Stimulated activated memory B cell treated with anti-CD40 and anti-IgM and Interleukin-4, amounts not matched to agents 10 μg/mL and 1 μg/mL and 100 μg/mL, for 72 hours (primary cell): ENCODE measurements at regions not wholly inside any gene's neighbourhood (a gene's known extent, or its start where the extent isn't known, plus 50 kb on each side); places are given as distances from the start of the nearest gene placed in this dataset.

Experiments
- ATAC-seq: fragments of 150-1000 bp; cut with Tn5 transposase; 2 replicates; pipeline ENCODE4 v1.10.0; 2021
- H3K27ac Mint-ChIP-seq: one replicate; pipeline ENCODE4 v1.8.0; 2022; ENCODE audit warnings: mild to moderate bottlenecking, mixed read lengths
- H3K27me3 Mint-ChIP-seq: one replicate; pipeline ENCODE4 v1.8.0; 2022; ENCODE audit warnings: mixed read lengths
- H3K36me3 Mint-ChIP-seq: one replicate; pipeline ENCODE4 v1.8.0; 2022; ENCODE audit warnings: mixed read lengths
- H3K4me1 Mint-ChIP-seq: one replicate; pipeline ENCODE4 v1.8.0; 2022; ENCODE audit warnings: mixed read lengths
- H3K4me3 Mint-ChIP-seq: one replicate; pipeline ENCODE4 v1.8.0; 2022; ENCODE audit warnings: mild to moderate bottlenecking, moderate library complexity, mixed read lengths
- H3K9me3 Mint-ChIP-seq: one replicate; pipeline ENCODE4 v1.8.0; 2022; ENCODE audit warnings: mixed read lengths

DNA sequence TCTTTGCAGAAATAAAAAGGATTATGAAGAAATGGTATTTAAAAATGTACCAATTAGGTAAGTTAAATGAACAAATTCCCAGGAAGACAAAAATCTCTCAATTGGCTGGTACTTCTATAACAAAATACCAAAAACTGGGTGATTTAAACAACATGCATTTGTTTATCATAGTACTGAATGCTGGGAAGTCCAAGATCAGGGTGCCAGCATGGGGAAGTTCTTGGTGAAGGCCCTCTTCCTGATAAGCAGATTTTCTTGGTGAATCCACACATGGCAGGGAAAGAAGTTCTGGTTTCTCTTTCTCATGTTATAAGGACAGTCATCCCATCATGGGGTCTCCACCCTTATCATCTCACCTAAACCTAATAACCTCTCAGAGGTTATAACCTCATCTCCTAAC is 271.6 kb upstream of the SETBP1 start:
- Mint-ChIP-seq H3K27me3 (peaks cover 15% of the 10 kb centered on the region), H3K4me1 (no peaks in the 10 kb centered on the region), H3K4me3 (no peak overlapping the region), H3K9me3 (no peaks in the 10 kb centered on the region), H3K36me3 (no peaks in the 10 kb centered on the region), H3K27ac (no peak overlapping the region)
- no peak for ATAC-seq

DNA sequence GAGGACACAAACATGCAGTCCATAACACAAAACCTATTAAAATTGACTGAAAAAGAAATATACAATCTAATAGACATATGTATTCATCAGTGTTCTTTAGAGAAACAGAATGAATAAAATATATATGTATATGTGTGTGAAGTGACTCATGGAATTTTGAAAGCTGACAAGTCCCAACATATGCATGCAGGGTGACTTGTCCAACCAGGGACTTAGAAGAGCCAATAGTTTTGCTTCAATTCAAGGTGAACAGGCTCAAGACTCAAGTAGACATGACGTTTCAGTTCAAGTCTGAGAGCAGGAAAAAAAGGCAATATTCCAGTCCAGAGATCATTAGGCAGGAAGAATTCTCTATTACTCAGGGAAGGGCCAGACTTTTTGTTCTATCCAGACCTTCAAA is 271.2 kb upstream of the SETBP1 start:
- Mint-ChIP-seq H3K27ac (no peak overlapping the region), H3K36me3 (no peaks in the 10 kb centered on the region), H3K4me3 (no peak overlapping the region), H3K9me3 (no peaks in the 10 kb centered on the region), H3K4me1 (no peaks in the 10 kb centered on the region), H3K27me3 (peaks cover 15% of the 10 kb centered on the region)
- ATAC-seq, result no peak

- Mint-ChIP-seq H3K4me1 (no peaks in the 10 kb centered on the region), H3K27me3 (peaks cover 15% of the 10 kb centered on the region), H3K4me3 (no peak overlapping the region), H3K9me3 (no peaks in the 10 kb centered on the region), H3K36me3 (no peaks in the 10 kb centered on the region), H3K27ac (no peak overlapping the region)
- no peak for ATAC-seq
Observed at GRCh38 chr18:44410740-44411139, 269.9 kb upstream of the SETBP1 start.

DNA sequence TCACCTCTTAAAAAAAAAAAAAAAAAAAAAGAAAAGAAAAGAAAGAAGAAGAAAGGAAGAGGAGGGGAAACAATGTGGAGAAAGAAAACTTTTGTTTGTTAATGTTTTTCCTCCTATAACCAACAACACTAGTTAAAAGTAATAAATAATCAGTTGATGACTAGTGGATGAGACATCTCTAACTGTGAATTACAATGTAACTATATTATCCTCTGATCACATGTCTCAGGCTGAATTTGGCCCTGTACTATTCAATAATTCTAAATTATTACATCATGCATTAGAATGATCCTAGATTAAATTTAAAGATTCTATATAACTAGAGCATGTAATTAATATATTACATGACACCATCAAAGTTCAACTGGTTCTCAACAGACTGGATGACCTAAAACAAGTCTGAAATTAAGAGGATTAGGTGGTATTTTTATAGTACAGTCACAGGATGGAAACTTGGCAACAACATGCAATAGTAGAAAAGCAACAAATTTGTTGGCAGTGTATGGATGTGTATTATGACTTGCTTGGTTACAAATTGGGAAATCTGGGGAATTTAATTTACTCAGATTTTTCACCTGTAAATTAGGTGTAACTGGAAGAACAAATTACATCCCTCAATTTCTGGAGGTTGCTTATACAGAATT is 269.3 kb upstream of the SETBP1 start:
- Mint-ChIP-seq H3K4me3 (no peak overlapping the region), H3K27ac (no peak overlapping the region)
- no peak for ATAC-seq

DNA sequence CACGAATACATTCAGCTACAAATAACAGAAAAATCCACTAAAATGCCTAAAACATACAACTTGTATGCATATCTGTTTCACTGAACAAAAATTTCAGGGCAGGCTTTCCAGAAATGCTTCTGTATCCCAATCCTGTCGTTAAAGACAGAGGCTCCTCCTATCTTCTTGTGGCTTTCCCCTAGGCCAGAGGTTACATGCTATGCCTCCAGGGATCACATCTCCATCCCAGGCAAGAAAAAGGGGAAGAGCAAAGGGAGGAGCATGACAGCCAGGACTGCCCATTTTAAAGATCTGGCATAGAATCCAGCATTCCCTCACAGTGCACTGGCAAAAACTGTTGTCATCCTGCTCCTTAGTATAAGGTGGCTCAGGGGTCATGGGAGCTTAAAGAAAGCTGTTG is 268.7 kb upstream of the SETBP1 start:
- H3K36me3 Mint-ChIP-seq, result no peaks in the 10 kb centered on the region
- H3K4me1 Mint-ChIP-seq, result no peaks in the 10 kb centered on the region
- ATAC-seq, result no peak
- no peaks in the 10 kb centered on the region for H3K9me3 Mint-ChIP-seq
- no peak overlapping the region for H3K27ac Mint-ChIP-seq
- H3K4me3 Mint-ChIP-seq, result no peak overlapping the region
- H3K27me3 Mint-ChIP-seq, result peaks cover 15% of the 10 kb centered on the region

More for the DNA sequence above, 269.3 kb upstream of the SETBP1 start:
- Mint-ChIP-seq H3K36me3 (no peaks in the 10 kb centered on the region), H3K27me3 (peaks cover 15% of the 10 kb centered on the region), H3K4me1 (no peaks in the 10 kb centered on the region), H3K9me3 (no peaks in the 10 kb centered on the region)

DNA sequence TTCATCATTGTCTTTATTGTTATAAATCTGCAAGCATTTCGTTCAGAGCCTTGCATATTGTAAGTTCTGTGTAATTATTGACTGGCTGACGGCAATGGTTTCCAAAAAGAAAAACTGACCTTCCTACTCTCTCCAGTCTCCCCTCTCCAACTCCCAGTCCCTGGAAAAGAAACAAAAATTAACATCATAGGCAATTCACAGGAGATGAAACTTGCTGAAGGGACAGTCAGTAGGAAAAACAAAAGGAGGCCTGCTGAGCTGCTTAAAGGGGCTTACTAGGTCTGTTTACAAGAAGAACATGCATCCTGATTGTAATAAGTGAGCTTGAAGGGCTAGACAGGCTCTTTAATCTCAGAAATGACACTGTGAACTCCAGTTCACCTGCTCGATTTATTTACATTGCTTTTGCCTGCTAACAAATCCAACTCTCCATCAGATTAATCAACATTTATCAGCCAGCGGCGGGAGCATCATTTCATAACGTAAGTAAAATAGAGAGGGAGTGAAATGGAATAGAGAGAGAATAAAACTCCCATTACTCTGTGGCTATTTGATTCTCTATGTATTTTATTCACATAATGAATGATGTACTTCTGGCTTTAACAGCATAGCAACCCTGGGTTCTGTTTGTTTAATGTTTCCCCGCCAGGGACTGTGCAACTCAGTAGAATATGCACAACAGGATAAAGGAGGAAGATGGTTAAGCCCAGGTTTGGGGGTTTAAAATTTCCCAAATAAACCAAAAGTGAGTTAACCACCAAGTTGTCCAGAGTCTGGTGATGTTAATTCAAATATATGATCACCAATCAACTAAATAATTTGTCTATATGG is 256.7 kb upstream of the SETBP1 start:
- Mint-ChIP-seq H3K36me3 (no peaks in the 10 kb centered on the region), H3K4me3 (no peak overlapping the region), H3K4me1 (no peaks in the 10 kb centered on the region), H3K9me3 (peaks cover 9% of the 10 kb centered on the region), H3K27ac (no peak overlapping the region), H3K27me3 (no peaks in the 10 kb centered on the region)
- no peak for ATAC-seq

GRCh38 chr18:44424645-44425035 is 256.0 kb upstream of the SETBP1 start:
- Mint-ChIP-seq H3K4me3 (no peak overlapping the region), H3K9me3 (peaks cover 6% of the 10 kb centered on the region), H3K27me3 (no peaks in the 10 kb centered on the region), H3K4me1 (no peaks in the 10 kb centered on the region), H3K27ac (no peak overlapping the region), H3K36me3 (no peaks in the 10 kb centered on the region)
- no peak for ATAC-seq

- no peak for ATAC-seq
- H3K4me1 Mint-ChIP-seq, result no peaks in the 10 kb centered on the region
- H3K9me3 Mint-ChIP-seq, result peaks cover 6% of the 10 kb centered on the region
- no peak overlapping the region for H3K4me3 Mint-ChIP-seq
- no peaks in the 10 kb centered on the region for H3K27me3 Mint-ChIP-seq
- no peak overlapping the region for H3K27ac Mint-ChIP-seq
- no peaks in the 10 kb centered on the region for H3K36me3 Mint-ChIP-seq
Observed at GRCh38 chr18:44425161-44425560, 255.5 kb upstream of the SETBP1 start.

DNA sequence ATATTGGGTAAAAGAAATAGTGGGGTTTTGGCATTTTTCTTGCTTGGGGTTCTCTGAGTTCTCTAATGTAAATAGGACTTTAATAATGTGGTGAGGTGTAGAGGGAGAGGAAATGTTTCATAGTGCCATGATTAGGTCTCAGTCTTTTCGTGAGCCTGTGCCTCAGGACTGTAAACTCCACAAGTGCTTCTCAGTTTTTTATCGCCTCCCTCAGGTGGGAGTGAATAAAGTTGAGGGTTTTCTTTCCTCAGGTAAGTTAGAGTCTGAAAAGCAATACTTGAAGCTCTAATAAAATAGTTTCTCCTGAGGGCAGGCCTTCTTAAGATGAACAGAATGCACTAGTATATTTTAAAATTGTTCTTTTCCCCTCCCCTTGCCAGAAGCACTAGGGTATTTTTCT is 243.1 kb upstream of the SETBP1 start:
- Mint-ChIP-seq H3K36me3 (no peaks in the 10 kb centered on the region), H3K4me3 (no peak overlapping the region), H3K9me3 (peaks cover 3% of the 10 kb centered on the region), H3K4me1 (no peaks in the 10 kb centered on the region), H3K27ac (no peak overlapping the region), H3K27me3 (peaks cover 20% of the 10 kb centered on the region)
- no peak for ATAC-seq

DNA sequence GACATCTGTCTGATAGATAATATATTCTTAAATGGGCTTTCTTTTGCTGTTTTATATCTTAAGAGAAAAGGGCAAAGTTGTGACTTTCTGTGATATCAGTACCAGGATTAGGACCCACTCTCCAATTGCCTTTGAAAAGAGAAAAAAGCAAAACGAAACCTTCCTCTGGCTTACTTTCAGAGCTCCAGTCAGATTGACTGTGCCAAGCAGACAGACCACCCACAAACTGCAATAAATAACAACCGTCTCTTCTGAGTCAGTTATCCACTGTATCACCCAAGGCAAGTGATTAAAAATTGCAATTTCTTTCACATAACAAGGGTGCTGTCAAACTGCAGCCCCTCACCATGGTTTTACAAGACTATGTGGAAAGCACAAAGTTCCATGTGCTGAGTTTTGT is 230.5 kb upstream of the SETBP1 start:
- no peaks in the 10 kb centered on the region for H3K9me3 Mint-ChIP-seq
- H3K4me3 Mint-ChIP-seq, result no peak overlapping the region
- H3K4me1 Mint-ChIP-seq, result no peaks in the 10 kb centered on the region
- H3K27me3 Mint-ChIP-seq, result no peaks in the 10 kb centered on the region
- no peak for ATAC-seq
- no peak overlapping the region for H3K27ac Mint-ChIP-seq
- no peaks in the 10 kb centered on the region for H3K36me3 Mint-ChIP-seq

GRCh38 chr18:44452346-44452745 is 228.3 kb upstream of the SETBP1 start:
- H3K27ac Mint-ChIP-seq, result no peak overlapping the region
- no peaks in the 10 kb centered on the region for H3K4me1 Mint-ChIP-seq
- H3K36me3 Mint-ChIP-seq, result no peaks in the 10 kb centered on the region
- no peak overlapping the region for H3K4me3 Mint-ChIP-seq
- no peaks in the 10 kb centered on the region for H3K27me3 Mint-ChIP-seq
- H3K9me3 Mint-ChIP-seq, result no peaks in the 10 kb centered on the region
- ATAC-seq, result no peak

DNA sequence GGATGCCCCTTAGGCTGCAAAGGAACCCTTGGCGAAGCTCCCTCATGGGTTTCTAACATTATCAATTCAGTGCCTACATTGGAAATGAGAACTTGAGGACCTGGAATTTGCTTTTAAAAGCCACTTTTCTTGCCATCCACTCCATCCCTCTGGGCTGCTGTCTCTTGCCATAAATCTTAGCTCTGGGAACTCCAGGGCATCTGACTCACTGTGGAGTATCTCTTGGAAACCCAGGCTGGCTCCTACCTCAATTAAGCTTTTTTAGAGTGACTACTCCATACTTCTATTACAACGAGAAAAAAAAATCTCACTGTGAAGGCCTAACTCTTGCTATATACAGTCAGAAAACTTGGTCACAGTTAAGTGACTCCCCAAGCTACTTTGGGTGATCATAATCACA is 227.2 kb upstream of the SETBP1 start:
- H3K27me3 Mint-ChIP-seq, result no peaks in the 10 kb centered on the region
- H3K27ac Mint-ChIP-seq, result no peak overlapping the region
- no peak for ATAC-seq
- no peaks in the 10 kb centered on the region for H3K36me3 Mint-ChIP-seq
- no peaks in the 10 kb centered on the region for H3K9me3 Mint-ChIP-seq
- H3K4me1 Mint-ChIP-seq, result no peaks in the 10 kb centered on the region
- no peak overlapping the region for H3K4me3 Mint-ChIP-seq

DNA sequence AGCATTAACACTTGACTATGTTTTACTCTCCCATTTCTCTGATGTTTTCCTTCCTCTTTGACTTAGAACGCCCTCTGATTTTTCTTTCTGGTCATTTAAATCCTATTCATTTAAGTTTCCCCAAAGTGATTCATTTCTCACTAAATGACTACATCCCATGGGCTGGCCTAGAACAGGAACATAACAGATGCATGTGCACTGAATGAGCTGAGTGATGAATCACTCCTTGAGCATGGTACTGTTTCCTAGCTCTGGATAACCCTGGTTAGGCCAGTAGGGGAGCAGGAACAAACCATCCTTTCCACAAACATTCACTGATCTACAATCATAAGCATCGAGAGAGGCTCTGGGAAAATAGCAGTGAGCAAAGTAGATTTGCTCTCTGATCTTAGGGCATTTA is 221.9 kb upstream of the SETBP1 start:
- no peaks in the 10 kb centered on the region for H3K4me1 Mint-ChIP-seq
- no peaks in the 10 kb centered on the region for H3K9me3 Mint-ChIP-seq
- ATAC-seq, result no peak
- no peak overlapping the region for H3K4me3 Mint-ChIP-seq
- no peaks in the 10 kb centered on the region for H3K27me3 Mint-ChIP-seq
- no peak overlapping the region for H3K27ac Mint-ChIP-seq
- H3K36me3 Mint-ChIP-seq, result no peaks in the 10 kb centered on the region

- no peaks in the 10 kb centered on the region for H3K9me3 Mint-ChIP-seq
- no peak overlapping the region for H3K4me3 Mint-ChIP-seq
- no peak overlapping the region for H3K27ac Mint-ChIP-seq
- H3K27me3 Mint-ChIP-seq, result no peaks in the 10 kb centered on the region
- no peak for ATAC-seq
- H3K4me1 Mint-ChIP-seq, result peaks cover 13% of the 10 kb centered on the region
- H3K36me3 Mint-ChIP-seq, result no peaks in the 10 kb centered on the region
Observed at GRCh38 chr18:44464398-44465180, 216.1 kb upstream of the SETBP1 start.

DNA sequence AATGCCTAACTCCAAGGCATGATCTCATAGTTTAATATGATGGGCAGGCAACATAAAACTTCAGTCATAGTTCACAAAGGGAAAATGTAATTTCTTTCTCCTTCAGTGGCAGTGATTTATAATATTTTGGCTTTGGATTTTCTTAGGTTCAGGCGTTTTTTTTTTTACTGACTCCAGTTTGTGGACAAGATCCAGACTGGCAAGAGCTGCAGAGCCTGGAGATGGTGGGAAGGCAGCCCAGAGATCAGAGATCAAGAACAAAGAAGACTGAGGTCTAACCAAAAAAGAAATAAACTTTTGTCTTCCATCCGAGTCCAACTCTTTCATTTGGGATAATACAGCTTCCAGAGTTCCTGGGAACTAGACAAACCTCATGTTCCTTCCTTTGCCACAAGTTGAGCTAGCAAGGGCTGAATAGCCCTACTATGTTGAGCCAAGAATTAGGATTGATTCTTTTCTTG is 215.3 kb upstream of the SETBP1 start:
- no peak overlapping the region for H3K27ac Mint-ChIP-seq
- no peak for ATAC-seq
- no peaks in the 10 kb centered on the region for H3K9me3 Mint-ChIP-seq
- H3K4me3 Mint-ChIP-seq, result no peak overlapping the region
- H3K27me3 Mint-ChIP-seq, result no peaks in the 10 kb centered on the region
- H3K36me3 Mint-ChIP-seq, result no peaks in the 10 kb centered on the region
- H3K4me1 Mint-ChIP-seq, result peaks cover 13% of the 10 kb centered on the region
